Right lobe of liver (tissue), 4 donors: ENCODE measurements at regions not wholly inside any gene's neighbourhood (a gene's known extent, or its start where the extent isn't known, plus 50 kb on each side); places are given as distances from the start of the nearest gene placed in this dataset.
"Not testable (repeated sequence)": the region's sequence is repeated elsewhere in the genome, so short reads cannot be mapped to it uniquely, and the experiment has no call there.

ENCODE experiments used
- POLR2A ChIP-seq: fragments of 450-650 bp; IDR thresholded peaks from one replicate; pipeline ENCODE4 v1.6.1; 2017; ENCODE audit warnings: antibody characterized with exemption, mild to moderate bottlenecking
- TF ChIP-seq, protein P1 (sequence below), 4 donors: fragments of 200-600 bp in 3 of 4; fragments of 450-650 bp in 1 of 4; IDR thresholded peaks; one replicate each; pipeline versions ENCODE4 v1.5.1 to v1.8.0; 2016 to 2022; ENCODE audit warnings: antibody characterized with exemption in 4 of 4, mild to moderate bottlenecking in 2 of 4
- donor health status: DM: no; HTN: no; CAD: no.
- donor health status: DM: no; HTN: no; CAD: no.
- donor health status: DM: no; HTN: yes; CAD: no.

DNA sequence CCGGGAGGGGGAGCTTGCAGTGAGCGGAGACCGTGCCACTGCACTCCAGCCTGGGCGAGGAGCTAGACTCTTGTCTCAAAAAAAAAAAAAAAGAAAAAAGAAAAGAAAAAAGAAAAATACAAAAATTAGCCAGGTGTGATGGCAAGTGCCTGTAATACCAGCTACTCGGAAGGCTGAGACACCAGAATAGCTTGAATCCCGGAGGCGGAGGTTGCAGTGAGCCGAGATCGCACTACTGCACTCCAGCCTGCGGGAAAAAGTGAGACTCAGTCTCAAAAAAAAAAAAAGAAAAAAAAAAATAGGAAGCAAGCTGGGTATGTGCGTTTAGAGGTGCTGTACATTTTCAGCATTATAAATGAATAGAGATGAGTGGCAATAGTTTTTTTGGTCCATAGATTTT is 129.3 kb downstream of the CDRT15L2 start:
- TF ChIP-seq, protein P1, sequence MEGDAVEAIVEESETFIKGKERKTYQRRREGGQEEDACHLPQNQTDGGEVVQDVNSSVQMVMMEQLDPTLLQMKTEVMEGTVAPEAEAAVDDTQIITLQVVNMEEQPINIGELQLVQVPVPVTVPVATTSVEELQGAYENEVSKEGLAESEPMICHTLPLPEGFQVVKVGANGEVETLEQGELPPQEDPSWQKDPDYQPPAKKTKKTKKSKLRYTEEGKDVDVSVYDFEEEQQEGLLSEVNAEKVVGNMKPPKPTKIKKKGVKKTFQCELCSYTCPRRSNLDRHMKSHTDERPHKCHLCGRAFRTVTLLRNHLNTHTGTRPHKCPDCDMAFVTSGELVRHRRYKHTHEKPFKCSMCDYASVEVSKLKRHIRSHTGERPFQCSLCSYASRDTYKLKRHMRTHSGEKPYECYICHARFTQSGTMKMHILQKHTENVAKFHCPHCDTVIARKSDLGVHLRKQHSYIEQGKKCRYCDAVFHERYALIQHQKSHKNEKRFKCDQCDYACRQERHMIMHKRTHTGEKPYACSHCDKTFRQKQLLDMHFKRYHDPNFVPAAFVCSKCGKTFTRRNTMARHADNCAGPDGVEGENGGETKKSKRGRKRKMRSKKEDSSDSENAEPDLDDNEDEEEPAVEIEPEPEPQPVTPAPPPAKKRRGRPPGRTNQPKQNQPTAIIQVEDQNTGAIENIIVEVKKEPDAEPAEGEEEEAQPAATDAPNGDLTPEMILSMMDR (IDR thresholded peaks at IDR 0.05) = not testable (repeated sequence)
- TF ChIP-seq POLR2A = not testable (repeated sequence)
